A549 (cell line): ENCODE measurements at regions not wholly inside any gene's neighbourhood (a gene's known extent, or its start where the extent isn't known, plus 50 kb on each side); places are given as distances from the start of the nearest gene placed in this dataset.

Source experiments
- ATAC-seq, 2 experiments: fragments of 200-7000 bp in 1 of 2; fragments of >200 bp in 1 of 2; cut with Nextera tagmentation in 1 of 2; cut with Tn5 transposase in 1 of 2; 3 replicates each; pipeline versions ENCODE4 v1.8.0 to v1.9.1; 2018 to 2020; ENCODE audit warnings: mild to moderate bottlenecking in 1 of 2, moderate library complexity in 1 of 2
- CTCF ChIA-PET: fragments of 300-600 bp; sonication (Branson Sonifier 250); formaldehyde crosslinking; extraction: SDS; loops from one replicate; lab custom pipeline; 2021; ENCODE audit warnings: antibody characterized with exemption, inconsistent platforms; lab: Yijun Ruan, JAX
- POLR2A ChIA-PET: fragments of 350-600 bp; formaldehyde crosslinking; extraction: SDS; loops from one replicate; lab custom pipeline; 2021; ENCODE audit warnings: antibody characterized with exemption, inconsistent platforms; lab: Yijun Ruan, JAX
- DNase-seq, 2 experiments: peaks; one replicate each; pipeline versions ENCODE4 v3.0.0 to v3.0.0-alpha.2; 2011 to 2016; ENCODE audit warnings: low read depth in 1 of 2, low spot score in 1 of 2
- FAIRE-seq: peaks from 2 replicates; lab custom pipeline; 2011; peaks lifted over from hg19 to GRCh38; lab: Jason Lieb, UNC
- H3K27ac ChIP-seq, 2 experiments: fragments of >200 bp; sonication (Bioruptor Twin); formaldehyde crosslinking; 3 replicates each; pipeline ENCODE4 v1.5.1; 2016 to 2017
- H3K4me1 ChIP-seq: fragments of >200 bp; sonication (Bioruptor Twin); formaldehyde crosslinking; 3 replicates; pipeline ENCODE4 v1.6.1; 2016
- H3K4me2 ChIP-seq: fragments of >200 bp; sonication (Bioruptor Twin); formaldehyde crosslinking; 3 replicates; pipeline ENCODE4 v1.6.1; 2016
- H3K4me3 ChIP-seq: fragments of >200 bp; sonication (Bioruptor Twin); formaldehyde crosslinking; 3 replicates; pipeline ENCODE4 v1.5.1; 2016
- H3K9me3 ChIP-seq: fragments of >200 bp; sonication (Bioruptor Twin); formaldehyde crosslinking; 3 replicates; pipeline ENCODE4 v1.6.1; 2016
- BHLHE40 ChIP-seq: IDR thresholded peaks from 2 replicates; pipeline ENCODE4 v1.6.1; 2012; ENCODE audit warnings: low read depth, low read length, inconsistent platforms
- CBX2 ChIP-seq: fragments of 200-600 bp; sonication (generic); IDR thresholded peaks from 2 replicates; pipeline ENCODE4 v1.6.1; 2016; ENCODE audit warnings: low read depth, mild to moderate bottlenecking, borderline replicate concordance
- EHF ChIP-seq: fragments of 250-450 bp; sonication (Bioruptor Pico); IDR thresholded peaks from 2 replicates; pipeline ENCODE4 v1.5.0; 2020; ENCODE audit warnings: mild to moderate bottlenecking
- EHMT2 ChIP-seq: fragments of 200-600 bp; sonication (generic); IDR thresholded peaks from 2 replicates; pipeline ENCODE4 v1.6.1; 2016; ENCODE audit warnings: antibody characterized with exemption, low read depth, mild to moderate bottlenecking, moderate library complexity
- HEYL ChIP-seq: fragments of 250-450 bp; sonication (Bioruptor Pico); IDR thresholded peaks from 2 replicates; pipeline ENCODE4 v1.8.0; 2021; ENCODE audit warnings: mild to moderate bottlenecking, moderate library complexity
- RAD21 ChIP-seq, 2 experiments: fragments of >200 bp in 1 of 2; sonication (Bioruptor Twin) in 1 of 2; formaldehyde crosslinking in 1 of 2; IDR thresholded peaks in 1 of 2; conservative IDR thresholded peaks in 1 of 2; 2 replicates in 1 of 2; 3 replicates in 1 of 2; pipeline ENCODE4 v1.6.1; 2012 to 2018; ENCODE audit warnings: inconsistent platforms in 1 of 2
- RCOR1 ChIP-seq: fragments of 150-350 bp; IDR thresholded peaks from 2 replicates; pipeline ENCODE4 v1.6.1; 2014; ENCODE audit warnings: antibody characterized with exemption, low read length, low read depth
- RNF2 ChIP-seq: fragments of 200-600 bp; sonication (generic); IDR thresholded peaks from 2 replicates; pipeline ENCODE4 v1.6.1; 2016; ENCODE audit warnings: low read depth, mild to moderate bottlenecking, antibody characterized with exemption, moderate library complexity, borderline replicate concordance
- SMC3 ChIP-seq: fragments of >200 bp; sonication (Bioruptor Twin); formaldehyde crosslinking; IDR thresholded peaks from 3 replicates; pipeline ENCODE4 v1.6.1; 2018; ENCODE audit warnings: inconsistent platforms
- TP53 ChIP-seq: fragments of 250-450 bp; sonication (Bioruptor Pico); IDR thresholded peaks from 2 replicates; pipeline ENCODE4 v1.5.0; 2021; ENCODE audit warnings: mild to moderate bottlenecking, moderate library complexity
- ZNF302 ChIP-seq: fragments of 250-450 bp; sonication (Bioruptor Pico); IDR thresholded peaks from 2 replicates; pipeline ENCODE4 v1.9.0; 2021; ENCODE audit warnings: inconsistent platforms, mild to moderate bottlenecking, moderate library complexity
- ZSCAN20 ChIP-seq: fragments of 250-450 bp; sonication (Bioruptor Pico); IDR thresholded peaks from 2 replicates; pipeline ENCODE4 v1.8.0; 2022; ENCODE audit warnings: mild to moderate bottlenecking, moderate library complexity
- WGBS: methylation state at CpG from one replicate; pipeline ENCODE4 v1.1.6; 2017; ENCODE audit errors: missing lambda C conversion rate; 5-methylcytosine and 5-hydroxymethylcytosine counted together
- TF ChIP-seq, protein P1 (sequence below): IDR thresholded peaks from 2 replicates; pipeline ENCODE4 v1.6.1; 2012
- TF ChIP-seq, protein P2 (sequence below): fragments of >200 bp; sonication (Bioruptor Twin); formaldehyde crosslinking; IDR thresholded peaks from 3 replicates; pipeline ENCODE4 v1.5.1; 2016
- TF ChIP-seq, protein P3 (sequence below): fragments of 250-450 bp; sonication (Bioruptor Pico); IDR thresholded peaks from 2 replicates; pipeline ENCODE4 v1.5.0; 2020; ENCODE audit warnings: low read depth, mild to moderate bottlenecking, moderate library complexity
- TF ChIP-seq, protein P4 (sequence below): IDR thresholded peaks from 2 replicates; pipeline ENCODE4 v1.6.1; 2012
- TF ChIP-seq, protein P5 (sequence below): fragments of 200-600 bp; sonication (generic); IDR thresholded peaks from 2 replicates; pipeline ENCODE4 v1.6.1; 2016; ENCODE audit warnings: antibody characterized with exemption, mild to moderate bottlenecking, moderate library complexity

DNA sequence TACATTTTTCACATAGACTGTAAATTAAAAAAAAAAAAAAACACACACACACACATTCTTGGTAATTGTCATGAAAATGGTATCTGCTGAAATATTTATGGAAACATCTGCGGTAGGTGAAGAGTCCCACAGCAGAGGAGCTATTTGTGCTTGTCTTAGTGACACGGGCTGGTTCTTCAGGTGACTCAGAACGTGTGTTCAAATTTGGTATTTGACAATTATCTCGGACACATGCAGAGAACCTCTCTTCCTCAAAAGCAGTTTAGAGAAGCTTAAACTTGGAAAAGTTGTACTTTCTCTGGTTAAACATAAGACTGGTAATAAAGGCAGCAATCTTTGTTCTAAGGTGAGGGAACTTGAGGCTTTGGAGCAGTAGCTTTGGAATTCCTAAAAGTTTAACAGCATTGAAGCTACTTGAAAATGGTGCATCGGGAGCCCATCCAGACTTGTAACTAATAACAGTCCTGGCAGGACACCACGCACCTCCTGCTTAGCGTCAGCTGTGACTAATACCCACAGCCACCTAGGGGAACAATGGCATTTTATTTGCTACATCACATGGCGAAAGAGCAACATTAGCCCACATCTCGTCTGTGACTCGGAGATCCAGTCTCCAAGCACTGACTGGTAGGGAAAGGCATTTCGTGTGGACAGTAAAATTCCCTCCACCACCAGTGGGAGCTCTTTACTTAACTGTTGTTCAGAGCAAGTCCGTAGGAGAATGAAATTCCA, 1505.1 kb upstream of the SLC10A2 start:
- DNase-seq = peak; percentile 5 to 42
- WGBS = 4% methylated on average over 10 of the region's 12 CpGs
- no peak for FAIRE-seq
- CTCF ChIA-PET = interaction anchor here (0.8 to 4.2 kb wide), 9 partner anchors 9 to 1968 kb away, joined by 3 to 24 read pairs (median 4); no protein-coding TSS in a partner anchor
- H3K9me3 ChIP-seq = no peaks in the 10 kb centered on the region
- no peak overlapping the region for H3K27ac ChIP-seq
- H3K4me3 ChIP-seq = no peak overlapping the region
- H3K4me2 ChIP-seq = peak overlapping the region; percentile 55
- POLR2A ChIA-PET = no interaction called here
- TF ChIP-seq, protein P1, sequence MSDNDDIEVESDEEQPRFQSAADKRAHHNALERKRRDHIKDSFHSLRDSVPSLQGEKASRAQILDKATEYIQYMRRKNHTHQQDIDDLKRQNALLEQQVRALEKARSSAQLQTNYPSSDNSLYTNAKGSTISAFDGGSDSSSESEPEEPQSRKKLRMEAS = no peak
- TF ChIP-seq, protein P2, sequence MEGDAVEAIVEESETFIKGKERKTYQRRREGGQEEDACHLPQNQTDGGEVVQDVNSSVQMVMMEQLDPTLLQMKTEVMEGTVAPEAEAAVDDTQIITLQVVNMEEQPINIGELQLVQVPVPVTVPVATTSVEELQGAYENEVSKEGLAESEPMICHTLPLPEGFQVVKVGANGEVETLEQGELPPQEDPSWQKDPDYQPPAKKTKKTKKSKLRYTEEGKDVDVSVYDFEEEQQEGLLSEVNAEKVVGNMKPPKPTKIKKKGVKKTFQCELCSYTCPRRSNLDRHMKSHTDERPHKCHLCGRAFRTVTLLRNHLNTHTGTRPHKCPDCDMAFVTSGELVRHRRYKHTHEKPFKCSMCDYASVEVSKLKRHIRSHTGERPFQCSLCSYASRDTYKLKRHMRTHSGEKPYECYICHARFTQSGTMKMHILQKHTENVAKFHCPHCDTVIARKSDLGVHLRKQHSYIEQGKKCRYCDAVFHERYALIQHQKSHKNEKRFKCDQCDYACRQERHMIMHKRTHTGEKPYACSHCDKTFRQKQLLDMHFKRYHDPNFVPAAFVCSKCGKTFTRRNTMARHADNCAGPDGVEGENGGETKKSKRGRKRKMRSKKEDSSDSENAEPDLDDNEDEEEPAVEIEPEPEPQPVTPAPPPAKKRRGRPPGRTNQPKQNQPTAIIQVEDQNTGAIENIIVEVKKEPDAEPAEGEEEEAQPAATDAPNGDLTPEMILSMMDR = peak; percentile 43
- peak; percentile 58 for TF ChIP-seq SMC3
- peak; percentile 52 to 53; a peak in 4 of 5 replicates for TF ChIP-seq RAD21 (conservative IDR thresholded peaks at IDR 0.05 in 1 of 2, IDR thresholded peaks at IDR 0.05 in 1 of 2)
- H3K4me1 ChIP-seq = no peaks in the 10 kb centered on the region
- ATAC-seq = peak; percentile 77 to 85

DNA sequence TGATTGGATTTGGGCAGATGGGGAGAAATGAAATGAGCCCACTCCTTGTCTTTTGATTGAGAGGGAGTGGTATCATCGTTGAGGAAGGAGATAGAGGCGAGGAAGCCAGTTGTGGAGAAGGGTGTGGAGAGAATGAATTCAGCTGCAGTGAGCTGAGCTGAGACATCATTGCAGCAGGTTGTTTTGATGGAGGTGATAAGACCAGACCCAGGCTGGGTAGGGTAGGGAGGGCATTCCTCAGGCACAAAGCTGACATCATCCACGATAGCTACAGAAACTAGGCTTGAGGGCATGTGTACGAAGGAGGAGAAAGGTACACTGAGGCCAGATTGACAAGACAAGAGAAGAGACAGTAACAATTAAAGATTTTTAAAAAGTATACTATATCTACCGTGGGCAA, 1500.9 kb upstream of the SLC10A2 start:
- no peak overlapping the region for H3K4me3 ChIP-seq
- 5% methylated on average over 5 of the region's 5 CpGs for WGBS
- ChIA-PET POLR2A (no interaction called here), CTCF (interaction anchor here (0.7 kb wide), 1 partner anchor 1969 kb away, joined by 4 read pairs; no protein-coding TSS in a partner anchor)
- no peak for TF ChIP-seq TP53 (CRISPR knock-in tag)
- TF ChIP-seq, protein P3, sequence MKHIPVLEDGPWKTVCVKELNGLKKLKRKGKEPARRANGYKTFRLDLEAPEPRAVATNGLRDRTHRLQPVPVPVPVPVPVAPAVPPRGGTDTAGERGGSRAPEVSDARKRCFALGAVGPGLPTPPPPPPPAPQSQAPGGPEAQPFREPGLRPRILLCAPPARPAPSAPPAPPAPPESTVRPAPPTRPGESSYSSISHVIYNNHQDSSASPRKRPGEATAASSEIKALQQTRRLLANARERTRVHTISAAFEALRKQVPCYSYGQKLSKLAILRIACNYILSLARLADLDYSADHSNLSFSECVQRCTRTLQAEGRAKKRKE (CRISPR knock-in tag) = no peak
- ATAC-seq (no peak), DNase-seq (no peak), FAIRE-seq (no peak)
- H3K9me3 ChIP-seq = no peaks in the 10 kb centered on the region
- no peak overlapping the region for H3K27ac ChIP-seq
- H3K4me1 ChIP-seq = no peaks in the 10 kb centered on the region
- no peak overlapping the region for H3K4me2 ChIP-seq

DNA sequence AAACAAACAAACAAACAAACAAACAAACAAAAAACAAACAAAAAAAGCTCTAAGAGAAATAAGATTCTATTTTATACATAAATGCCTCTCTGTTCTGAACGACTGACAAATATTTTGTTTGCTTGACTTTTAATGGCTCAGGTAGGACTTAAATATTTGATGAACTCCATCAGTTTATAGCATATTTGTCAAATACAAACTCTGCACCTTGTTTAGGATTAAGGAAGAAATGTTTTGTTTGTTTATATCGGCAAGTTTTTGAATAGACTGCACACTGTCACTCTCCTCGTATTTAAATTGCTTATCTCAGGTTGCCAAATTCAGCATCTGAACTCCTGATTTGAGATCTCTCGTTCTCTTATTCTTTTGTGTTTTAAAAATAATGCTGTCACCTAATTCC, 1499.7 kb upstream of the SLC10A2 start:
- H3K4me3 ChIP-seq = no peak overlapping the region
- no peak overlapping the region for H3K4me2 ChIP-seq
- H3K27ac ChIP-seq = no peak overlapping the region
- no peak for FAIRE-seq
- POLR2A ChIA-PET = no interaction called here
- no peak for DNase-seq
- CTCF ChIA-PET = no interaction called here
- no peaks in the 10 kb centered on the region for H3K9me3 ChIP-seq
- 2% methylated on average over 4 of the region's 4 CpGs for WGBS
- TF ChIP-seq EHF (no peak), ZSCAN20 (CRISPR knock-in tag) (no peak), RAD21 (conservative IDR thresholded peaks at IDR 0.05 in 1 of 2, IDR thresholded peaks at IDR 0.05 in 1 of 2) (no peak), HEYL (CRISPR knock-in tag) (no peak), EHMT2 (no peak), BHLHE40 (no peak), ZNF302 (CRISPR knock-in tag) (no peak), RNF2 (no peak), RCOR1 (no peak), CBX2 (no peak)
- TF ChIP-seq, protein P4, sequence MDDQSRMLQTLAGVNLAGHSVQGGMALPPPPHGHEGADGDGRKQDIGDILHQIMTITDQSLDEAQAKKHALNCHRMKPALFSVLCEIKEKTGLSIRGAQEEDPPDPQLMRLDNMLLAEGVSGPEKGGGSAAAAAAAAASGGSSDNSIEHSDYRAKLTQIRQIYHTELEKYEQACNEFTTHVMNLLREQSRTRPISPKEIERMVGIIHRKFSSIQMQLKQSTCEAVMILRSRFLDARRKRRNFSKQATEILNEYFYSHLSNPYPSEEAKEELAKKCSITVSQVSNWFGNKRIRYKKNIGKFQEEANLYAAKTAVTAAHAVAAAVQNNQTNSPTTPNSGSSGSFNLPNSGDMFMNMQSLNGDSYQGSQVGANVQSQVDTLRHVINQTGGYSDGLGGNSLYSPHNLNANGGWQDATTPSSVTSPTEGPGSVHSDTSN = no peak
- TF ChIP-seq, protein P3 (CRISPR knock-in tag) = no peak
- TF ChIP-seq, protein P5, sequence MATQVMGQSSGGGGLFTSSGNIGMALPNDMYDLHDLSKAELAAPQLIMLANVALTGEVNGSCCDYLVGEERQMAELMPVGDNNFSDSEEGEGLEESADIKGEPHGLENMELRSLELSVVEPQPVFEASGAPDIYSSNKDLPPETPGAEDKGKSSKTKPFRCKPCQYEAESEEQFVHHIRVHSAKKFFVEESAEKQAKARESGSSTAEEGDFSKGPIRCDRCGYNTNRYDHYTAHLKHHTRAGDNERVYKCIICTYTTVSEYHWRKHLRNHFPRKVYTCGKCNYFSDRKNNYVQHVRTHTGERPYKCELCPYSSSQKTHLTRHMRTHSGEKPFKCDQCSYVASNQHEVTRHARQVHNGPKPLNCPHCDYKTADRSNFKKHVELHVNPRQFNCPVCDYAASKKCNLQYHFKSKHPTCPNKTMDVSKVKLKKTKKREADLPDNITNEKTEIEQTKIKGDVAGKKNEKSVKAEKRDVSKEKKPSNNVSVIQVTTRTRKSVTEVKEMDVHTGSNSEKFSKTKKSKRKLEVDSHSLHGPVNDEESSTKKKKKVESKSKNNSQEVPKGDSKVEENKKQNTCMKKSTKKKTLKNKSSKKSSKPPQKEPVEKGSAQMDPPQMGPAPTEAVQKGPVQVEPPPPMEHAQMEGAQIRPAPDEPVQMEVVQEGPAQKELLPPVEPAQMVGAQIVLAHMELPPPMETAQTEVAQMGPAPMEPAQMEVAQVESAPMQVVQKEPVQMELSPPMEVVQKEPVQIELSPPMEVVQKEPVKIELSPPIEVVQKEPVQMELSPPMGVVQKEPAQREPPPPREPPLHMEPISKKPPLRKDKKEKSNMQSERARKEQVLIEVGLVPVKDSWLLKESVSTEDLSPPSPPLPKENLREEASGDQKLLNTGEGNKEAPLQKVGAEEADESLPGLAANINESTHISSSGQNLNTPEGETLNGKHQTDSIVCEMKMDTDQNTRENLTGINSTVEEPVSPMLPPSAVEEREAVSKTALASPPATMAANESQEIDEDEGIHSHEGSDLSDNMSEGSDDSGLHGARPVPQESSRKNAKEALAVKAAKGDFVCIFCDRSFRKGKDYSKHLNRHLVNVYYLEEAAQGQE = no peak
- TF ChIP-seq, protein P1 = no peak
- TF ChIP-seq, all 56 proteins: peak for 0
- no peak for ATAC-seq
- H3K4me1 ChIP-seq = no peaks in the 10 kb centered on the region
